ENCODE measurements at regions not wholly inside any gene's neighbourhood (a gene's known extent, or its start where the extent isn't known, plus 50 kb on each side); places are given as distances from the start of the nearest gene placed in this dataset.
"Not testable (repeated sequence)": the region's sequence is repeated elsewhere in the genome, so short reads cannot be mapped to it uniquely, and the experiment has no call there.

DNA sequence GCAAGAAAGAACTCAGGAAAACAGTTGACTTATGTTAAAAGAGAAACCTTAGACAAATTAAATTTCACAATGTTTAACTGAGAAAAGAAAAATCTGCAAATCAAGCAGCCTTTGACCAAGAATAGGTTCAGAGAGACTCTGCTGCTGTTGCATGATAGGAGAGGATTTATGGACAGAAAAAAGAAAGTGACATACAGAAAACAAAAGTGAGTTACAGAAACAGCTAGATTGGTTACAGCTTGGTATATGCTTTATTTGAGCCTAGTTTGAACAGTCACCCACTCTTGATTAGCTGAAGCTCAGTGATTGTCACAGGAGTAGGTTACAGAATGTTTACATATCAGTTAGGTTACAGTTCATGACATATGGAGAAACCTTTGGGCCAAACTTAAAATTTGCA, 258.2 kb upstream of the SPOPL start:
- peaks cover 0 to 10% (median 5%) of the 10 kb centered on the region in 4 donors for H3K4me1 ChIP-seq
- TF ChIP-seq POLR2A (IDR thresholded peaks at IDR 0.05; ENCODE audit: low read depth) (no peak), EP300 (IDR thresholded peaks at IDR 0.05) (no peak), POLR2AphosphoS5 (IDR thresholded peaks at IDR 0.05) (no peak)
- TF ChIP-seq, protein P1, sequence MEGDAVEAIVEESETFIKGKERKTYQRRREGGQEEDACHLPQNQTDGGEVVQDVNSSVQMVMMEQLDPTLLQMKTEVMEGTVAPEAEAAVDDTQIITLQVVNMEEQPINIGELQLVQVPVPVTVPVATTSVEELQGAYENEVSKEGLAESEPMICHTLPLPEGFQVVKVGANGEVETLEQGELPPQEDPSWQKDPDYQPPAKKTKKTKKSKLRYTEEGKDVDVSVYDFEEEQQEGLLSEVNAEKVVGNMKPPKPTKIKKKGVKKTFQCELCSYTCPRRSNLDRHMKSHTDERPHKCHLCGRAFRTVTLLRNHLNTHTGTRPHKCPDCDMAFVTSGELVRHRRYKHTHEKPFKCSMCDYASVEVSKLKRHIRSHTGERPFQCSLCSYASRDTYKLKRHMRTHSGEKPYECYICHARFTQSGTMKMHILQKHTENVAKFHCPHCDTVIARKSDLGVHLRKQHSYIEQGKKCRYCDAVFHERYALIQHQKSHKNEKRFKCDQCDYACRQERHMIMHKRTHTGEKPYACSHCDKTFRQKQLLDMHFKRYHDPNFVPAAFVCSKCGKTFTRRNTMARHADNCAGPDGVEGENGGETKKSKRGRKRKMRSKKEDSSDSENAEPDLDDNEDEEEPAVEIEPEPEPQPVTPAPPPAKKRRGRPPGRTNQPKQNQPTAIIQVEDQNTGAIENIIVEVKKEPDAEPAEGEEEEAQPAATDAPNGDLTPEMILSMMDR (IDR thresholded peaks at IDR 0.05): no peak
- intact Hi-C loops (cut with DNase I): no loop called here
- no peaks in the 10 kb centered on the region for H3K27me3 ChIP-seq
- no peak overlapping the region for H3K27ac ChIP-seq (replicated peaks in 1 of 4)
- H3K4me3 ChIP-seq: no peak overlapping the region
- no peak for DNase-seq (ENCODE audit: extremely low spot score)
- H3K9me3 ChIP-seq: no peaks in the 10 kb centered on the region
- no peaks in the 10 kb centered on the region for H3K36me3 ChIP-seq

DNA sequence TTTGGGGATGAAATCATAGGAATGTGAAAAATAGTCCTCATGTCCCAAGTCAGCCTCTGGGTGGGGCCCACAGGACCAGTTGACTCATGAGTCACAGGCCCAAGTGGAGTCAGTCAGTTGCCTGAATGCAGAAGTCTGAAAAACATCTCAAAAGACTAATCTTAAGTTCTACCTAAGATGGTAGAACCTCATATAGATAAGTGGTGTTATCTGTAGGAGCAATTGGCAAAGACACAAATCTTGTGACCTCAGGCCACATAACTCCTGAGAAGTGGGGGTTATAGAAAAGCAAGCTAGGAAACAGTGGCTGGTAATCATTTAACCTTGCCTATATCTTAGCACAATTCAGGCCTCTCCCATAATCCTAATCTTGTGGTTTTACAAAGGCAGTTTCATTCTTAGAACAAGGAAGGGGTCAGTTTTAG, 257.1 kb upstream of the SPOPL start:
- H3K27me3 ChIP-seq: no peaks in the 10 kb centered on the region
- DNase-seq (ENCODE audit: extremely low spot score): no peak
- intact Hi-C loops (cut with DNase I): no loop called here
- H3K27ac ChIP-seq (replicated peaks in 1 of 4): no peak overlapping the region
- peaks cover 0 to 10% (median 4%) of the 10 kb centered on the region in 4 donors for H3K4me1 ChIP-seq
- H3K4me3 ChIP-seq: no peak overlapping the region
- no peaks in the 10 kb centered on the region for H3K36me3 ChIP-seq
- H3K9me3 ChIP-seq: no peaks in the 10 kb centered on the region
- TF ChIP-seq POLR2A (IDR thresholded peaks at IDR 0.05; ENCODE audit: low read depth): no peak
- TF ChIP-seq POLR2AphosphoS5 (IDR thresholded peaks at IDR 0.05): no peak
- TF ChIP-seq, protein P1 (IDR thresholded peaks at IDR 0.05): no peak
- TF ChIP-seq EP300 (IDR thresholded peaks at IDR 0.05): no peak

DNA sequence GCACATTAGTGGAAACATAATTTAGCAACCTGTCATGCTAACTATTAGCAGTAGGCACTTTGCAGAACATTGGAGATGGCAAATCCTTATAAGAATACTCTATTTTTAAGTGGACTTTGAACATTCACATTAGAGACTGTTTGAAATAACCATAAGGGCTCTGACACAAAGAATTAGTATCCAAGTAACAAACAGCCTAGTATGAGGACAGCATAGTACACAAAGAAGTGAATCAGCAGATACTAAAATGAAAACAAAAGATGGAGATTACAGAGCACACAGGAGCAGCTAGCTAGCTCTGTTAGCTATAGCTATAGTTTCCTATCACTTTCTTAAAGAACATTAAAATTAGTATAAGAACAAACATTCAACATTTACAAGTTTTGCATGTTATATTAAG, 256.3 kb upstream of the SPOPL start:
- no peak overlapping the region for H3K27ac ChIP-seq (replicated peaks in 1 of 4)
- no peak for DNase-seq (ENCODE audit: extremely low spot score)
- no peaks in the 10 kb centered on the region for H3K36me3 ChIP-seq
- H3K27me3 ChIP-seq: no peaks in the 10 kb centered on the region
- H3K4me1 ChIP-seq: peaks cover 0 to 10% (median under 1%) of the 10 kb centered on the region in 4 donors
- no peak overlapping the region for H3K4me3 ChIP-seq
- no peak for TF ChIP-seq POLR2AphosphoS5 (IDR thresholded peaks at IDR 0.05)
- TF ChIP-seq EP300 (IDR thresholded peaks at IDR 0.05): no peak
- TF ChIP-seq, protein P1 (IDR thresholded peaks at IDR 0.05): no peak
- TF ChIP-seq POLR2A (IDR thresholded peaks at IDR 0.05; ENCODE audit: low read depth): no peak
- intact Hi-C loops (cut with DNase I): no loop called here
- H3K9me3 ChIP-seq: no peaks in the 10 kb centered on the region

DNA sequence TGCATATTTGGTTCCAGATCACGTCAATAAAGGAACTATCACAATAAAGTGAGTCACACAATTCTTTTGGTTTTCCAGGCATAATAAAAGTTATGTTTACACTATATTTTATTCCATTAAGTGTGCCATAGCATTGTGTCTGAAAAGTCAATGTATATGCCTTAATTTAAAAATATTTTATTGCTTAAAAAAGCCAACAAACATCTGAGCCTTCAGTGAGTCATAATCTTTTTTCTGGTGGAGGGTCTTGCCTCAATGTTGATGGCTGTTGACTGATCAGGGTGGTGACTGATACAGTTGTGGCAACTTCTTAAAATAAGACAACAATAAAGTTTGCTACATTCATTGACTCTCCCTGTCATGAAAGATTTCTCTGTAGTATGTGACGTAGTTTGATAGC, 254.3 kb upstream of the SPOPL start:
- H3K4me1 ChIP-seq: peaks cover 0 to 10% (median 0%) of the 10 kb centered on the region in 4 donors
- TF ChIP-seq EP300 (IDR thresholded peaks at IDR 0.05): no peak
- TF ChIP-seq, protein P1 (IDR thresholded peaks at IDR 0.05): no peak
- TF ChIP-seq POLR2AphosphoS5 (IDR thresholded peaks at IDR 0.05): no peak
- TF ChIP-seq POLR2A (IDR thresholded peaks at IDR 0.05; ENCODE audit: low read depth): no peak
- WGBS: 93% methylated on average over 2 of the region's 2 CpGs
- intact Hi-C loops (cut with DNase I): no loop called here
- no peak for DNase-seq (ENCODE audit: extremely low spot score)
- H3K9me3 ChIP-seq: no peaks in the 10 kb centered on the region
- H3K4me3 ChIP-seq: no peak overlapping the region
- no peaks in the 10 kb centered on the region for H3K27me3 ChIP-seq
- H3K36me3 ChIP-seq: no peaks in the 10 kb centered on the region
- H3K27ac ChIP-seq (replicated peaks in 1 of 4): no peak overlapping the region

DNA sequence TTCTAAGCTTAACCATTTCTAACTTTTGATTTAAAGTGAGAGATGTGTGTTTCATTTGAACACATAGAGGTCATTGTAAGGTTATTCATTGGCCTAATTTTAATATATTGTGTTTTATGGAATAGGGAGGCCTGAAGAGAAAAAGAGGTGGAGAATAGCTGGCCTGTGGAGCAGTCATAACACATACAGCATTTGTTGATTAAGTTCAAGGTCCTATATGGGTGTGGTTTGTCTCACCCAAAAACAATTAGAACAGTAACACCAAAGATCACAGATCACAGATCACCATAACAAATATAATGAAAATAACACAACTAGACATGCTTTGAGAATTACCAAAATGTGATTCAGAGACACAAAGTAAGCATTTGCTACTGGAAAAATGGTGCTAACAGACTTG, 252.4 kb upstream of the SPOPL start:
- Histone ChIP-seq H3K9me3 (no peaks in the 10 kb centered on the region), H3K27ac (replicated peaks in 1 of 4) (no peak overlapping the region), H3K4me3 (no peak overlapping the region), H3K27me3 (no peaks in the 10 kb centered on the region), H3K36me3 (no peaks in the 10 kb centered on the region), H3K4me1 (peaks cover 0 to 10% (median 0%) of the 10 kb centered on the region in 4 donors)
- no peak for DNase-seq (ENCODE audit: extremely low spot score)
- TF ChIP-seq, protein P1 (IDR thresholded peaks at IDR 0.05): no peak
- TF ChIP-seq EP300 (IDR thresholded peaks at IDR 0.05) (no peak), POLR2A (IDR thresholded peaks at IDR 0.05; ENCODE audit: low read depth) (no peak), POLR2AphosphoS5 (IDR thresholded peaks at IDR 0.05) (no peak)
- intact Hi-C loops (cut with DNase I): no loop called here

DNA sequence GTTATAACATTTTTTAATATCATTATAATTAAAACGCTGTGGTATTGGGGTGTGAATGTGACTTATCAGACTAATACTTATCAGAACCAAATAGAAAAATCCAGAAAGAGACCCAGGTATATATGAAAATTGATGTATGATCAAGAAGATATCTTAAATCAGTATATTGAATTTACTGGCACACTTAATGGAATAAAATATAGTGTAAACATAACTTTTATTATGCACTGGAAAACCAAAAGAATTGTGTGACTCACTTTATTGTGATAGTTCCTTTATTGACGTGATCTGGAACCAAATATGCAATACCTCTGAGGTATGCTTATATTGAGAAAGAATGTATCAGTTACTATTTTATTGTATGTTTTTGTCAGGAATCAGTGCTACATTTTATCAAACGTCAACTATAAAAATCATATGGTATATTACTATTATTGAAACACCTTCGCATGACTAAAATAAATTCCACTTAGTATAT, 250.7 kb upstream of the SPOPL start:
- H3K4me3 ChIP-seq; DNase-seq (ENCODE audit: extremely low spot score); H3K9me3 ChIP-seq; H3K27me3 ChIP-seq; H3K4me1 ChIP-seq; H3K36me3 ChIP-seq; intact Hi-C loops (cut with DNase I); H3K27ac ChIP-seq (replicated peaks in 1 of 4): not testable (repeated sequence)
- WGBS: 94% methylated on average over 2 of the region's 4 CpGs

Measured in esophagus muscularis mucosa (tissue), 4 donors.